CD8-positive, alpha-beta memory T cell (primary cell): ENCODE measurements at regions not wholly inside any gene's neighbourhood (a gene's known extent, or its start where the extent isn't known, plus 50 kb on each side); places are given as distances from the start of the nearest gene placed in this dataset.
A peak's percentile ranks its signal among the peaks of the same experiment; 100 is the strongest.

ENCODE experiments used
- CTCF ChIA-PET: fragments of 350-600 bp; sonication (Branson Sonifier 250); formaldehyde crosslinking; loops from one replicate; lab custom pipeline; 2021; ENCODE audit warnings: antibody characterized with exemption; lab: Charles Lee
- POLR2A ChIA-PET: fragments of 350-600 bp; sonication (Branson Sonifier 250); formaldehyde crosslinking; loops from one replicate; lab custom pipeline; 2021; ENCODE audit warnings: antibody characterized with exemption; lab: Charles Lee
- DNase-seq, 5 donors: peaks; one replicate each; pipeline versions ENCODE4 v3.0.0 to v3.0.0-alpha.2; 2020 to 2022; ENCODE audit warnings: mixed read lengths in 1 of 5
- H3K27ac ChIP-seq: one replicate; pipeline ENCODE4 v1.7.0; 2013; ENCODE audit warnings: low read depth, mild to moderate bottlenecking, low read length, moderate library complexity
- H3K27me3 ChIP-seq: 2 replicates; pipeline ENCODE4 v1.7.0; 2013; ENCODE audit warnings: low read length, mild to moderate bottlenecking; ENCODE audit not compliant: insufficient read depth, poor library complexity, severe bottlenecking
- H3K36me3 ChIP-seq: 2 replicates; pipeline ENCODE4 v1.7.0; 2013; ENCODE audit warnings: mild to moderate bottlenecking, low read length, moderate library complexity; ENCODE audit not compliant: insufficient read depth
- H3K4me1 ChIP-seq: 2 replicates; pipeline ENCODE4 v1.7.0; 2013; ENCODE audit warnings: mild to moderate bottlenecking, low read length, moderate library complexity; ENCODE audit not compliant: insufficient read depth
- H3K4me3 ChIP-seq: 2 replicates; pipeline ENCODE4 v1.7.0; 2013; ENCODE audit warnings: mild to moderate bottlenecking, low read length
- H3K9me3 ChIP-seq: 2 replicates; pipeline ENCODE4 v1.7.0; 2013; ENCODE audit warnings: mild to moderate bottlenecking, low read length
- H3K27ac Mint-ChIP-seq, 8 donors: one replicate each; pipeline ENCODE4 v1.8.0; 2020 to 2021; ENCODE audit warnings: mixed read lengths in 8 of 8, mild to moderate bottlenecking in 6 of 8, inconsistent platforms in 3 of 8, moderate library complexity in 3 of 8
- H3K27me3 Mint-ChIP-seq, 2 donors: one replicate each; pipeline ENCODE4 v1.8.0; 2020 to 2021; ENCODE audit warnings: mixed read lengths in 2 of 2, mild to moderate bottlenecking in 1 of 2, moderate library complexity in 1 of 2
- H3K36me3 Mint-ChIP-seq, 3 donors: one replicate each; pipeline ENCODE4 v1.8.0; 2020 to 2021; ENCODE audit warnings: mixed read lengths in 3 of 3, inconsistent platforms in 1 of 3, mild to moderate bottlenecking in 1 of 3
- H3K4me1 Mint-ChIP-seq, 3 donors: one replicate each; pipeline ENCODE4 v1.8.0; 2020 to 2021; ENCODE audit warnings: mixed read lengths in 3 of 3, inconsistent platforms in 1 of 3, mild to moderate bottlenecking in 1 of 3
- H3K4me3 Mint-ChIP-seq, 7 donors: one replicate each; pipeline ENCODE4 v1.8.0; 2020 to 2021; ENCODE audit warnings: mixed read lengths in 7 of 7, mild to moderate bottlenecking in 6 of 7, moderate library complexity in 4 of 7, inconsistent platforms in 2 of 7
- H3K9me3 Mint-ChIP-seq, 5 donors: one replicate each; pipeline ENCODE4 v1.8.0; 2020 to 2022; ENCODE audit warnings: mixed read lengths in 5 of 5, mild to moderate bottlenecking in 3 of 5, moderate library complexity in 2 of 5, inconsistent platforms in 1 of 5

DNA sequence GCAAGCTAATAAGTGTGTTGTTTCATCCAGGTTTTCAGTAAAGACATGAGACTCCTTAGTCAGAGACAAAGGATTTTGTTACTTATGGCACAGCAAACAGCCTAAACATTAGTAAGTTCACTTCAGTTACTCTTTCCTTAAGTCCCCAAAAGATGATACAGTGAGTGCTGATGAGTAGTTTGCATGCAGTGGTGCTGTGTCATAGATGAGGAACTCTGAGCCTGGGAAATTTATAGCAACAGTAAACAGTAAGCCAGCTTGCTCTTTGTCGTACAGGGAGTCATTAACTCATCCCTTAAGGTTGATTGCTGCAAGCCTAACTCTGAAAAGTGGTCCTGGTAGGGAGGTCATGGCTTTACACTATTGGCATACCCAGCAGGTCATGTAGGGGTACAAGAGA is 208.6 kb upstream of the OR4E1 start:
- Mint-ChIP-seq H3K36me3 (peaks cover 0 to 3% (median 0%) of the 10 kb centered on the region in 3 donors), H3K9me3 (peaks cover 0 to 8% (median 6%) of the 10 kb centered on the region in 5 donors), H3K4me3 (peak overlapping the region in 1 of 7 donors; percentile 41), H3K27me3 (peaks cover 0 to 3% of the 10 kb centered on the region in 2 donors), H3K27ac (peak overlapping the region in 2 of 8 donors; percentile 39 to 80), H3K4me1 (peaks cover 12 to 28% (median 15%) of the 10 kb centered on the region in 3 donors)
- ChIA-PET CTCF (no interaction called here), POLR2A (no interaction called here)
- H3K4me1 ChIP-seq, result no peaks in the 10 kb centered on the region
- no peaks in the 10 kb centered on the region for H3K27me3 ChIP-seq
- DNase-seq, result no peak
- no peak overlapping the region for H3K27ac ChIP-seq
- no peaks in the 10 kb centered on the region for H3K9me3 ChIP-seq
- no peaks in the 10 kb centered on the region for H3K36me3 ChIP-seq
- H3K4me3 ChIP-seq, result no peak overlapping the region

DNA sequence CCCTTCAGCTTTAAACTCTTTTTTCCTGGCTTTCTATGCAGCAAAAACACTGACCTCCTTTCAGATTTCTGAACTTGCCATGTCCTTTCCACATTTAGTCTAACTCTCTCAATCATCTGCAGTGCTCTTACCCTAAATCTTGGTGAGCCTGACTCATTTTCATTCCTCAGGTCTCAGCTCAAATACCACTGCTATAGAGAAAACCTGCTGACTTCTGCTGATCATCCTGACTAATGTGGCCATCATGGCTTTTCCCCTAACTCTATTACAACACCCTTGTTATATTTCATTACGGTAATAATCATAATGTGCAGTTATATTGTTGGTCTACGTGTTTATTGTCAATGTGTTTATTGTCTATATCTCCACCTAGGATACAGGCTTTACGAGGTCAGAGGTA is 207.3 kb upstream of the OR4E1 start:
- H3K36me3 Mint-ChIP-seq, result peaks cover 0 to 3% (median 0%) of the 10 kb centered on the region in 3 donors
- H3K27ac ChIP-seq, result no peak overlapping the region
- peaks cover 12 to 31% (median 14%) of the 10 kb centered on the region in 3 donors for H3K4me1 Mint-ChIP-seq
- no peaks in the 10 kb centered on the region for H3K4me1 ChIP-seq
- no peak overlapping the region for H3K4me3 ChIP-seq
- no peaks in the 10 kb centered on the region for H3K9me3 ChIP-seq
- DNase-seq, result no peak
- peak overlapping the region in 1 of 8 donors; percentile 66 for H3K27ac Mint-ChIP-seq
- no peaks in the 10 kb centered on the region for H3K36me3 ChIP-seq
- H3K4me3 Mint-ChIP-seq, result no peak overlapping the region
- ChIA-PET CTCF (interaction anchor here (1.3 kb wide), 1 partner anchor 33 kb away, joined by 5 read pairs; no protein-coding TSS in a partner anchor), POLR2A (no interaction called here)
- peaks cover 0 to 8% (median 6%) of the 10 kb centered on the region in 5 donors for H3K9me3 Mint-ChIP-seq
- H3K27me3 Mint-ChIP-seq, result peaks cover 0 to 3% of the 10 kb centered on the region in 2 donors
- H3K27me3 ChIP-seq, result no peaks in the 10 kb centered on the region

DNA sequence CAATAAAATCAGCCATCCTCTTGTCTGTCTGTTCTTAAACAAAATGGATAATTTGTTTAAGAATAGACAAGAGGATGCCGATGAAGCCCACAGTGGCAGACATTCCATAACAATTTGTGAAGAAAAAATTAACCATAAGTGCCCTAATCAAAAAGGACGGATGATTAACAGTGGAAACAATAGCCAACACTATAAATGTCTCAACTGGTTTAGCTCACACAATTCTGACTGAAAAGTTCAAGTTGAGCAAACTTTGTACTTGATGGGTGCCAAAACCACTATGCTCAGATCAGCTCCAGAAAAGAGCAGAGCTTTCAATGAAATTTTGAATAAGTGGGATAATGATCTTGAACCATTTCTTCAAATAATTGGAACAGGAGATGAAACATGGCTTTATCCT is 202.2 kb upstream of the OR4E1 start:
- Mint-ChIP-seq H3K36me3 (no peaks in the 10 kb centered on the region), H3K4me1 (peaks cover 37 to 59% (median 38%) of the 10 kb centered on the region in 3 donors), H3K27ac (peak overlapping the region in 7 of 8 donors; percentile 6 to 88 (median 80)), H3K4me3 (peak overlapping the region in 1 of 7 donors; percentile 67), H3K9me3 (no peaks in the 10 kb centered on the region), H3K27me3 (no peaks in the 10 kb centered on the region)
- Histone ChIP-seq H3K4me3 (no peak overlapping the region), H3K27ac (no peak overlapping the region), H3K36me3 (no peaks in the 10 kb centered on the region), H3K4me1 (peaks cover 28% of the 10 kb centered on the region), H3K27me3 (no peaks in the 10 kb centered on the region), H3K9me3 (no peaks in the 10 kb centered on the region)
- no peak for DNase-seq
- ChIA-PET CTCF (no interaction called here), POLR2A (no interaction called here)

- peaks cover 0 to 2% (median 0%) of the 10 kb centered on the region in 5 donors for H3K9me3 Mint-ChIP-seq
- CTCF ChIA-PET, result no interaction called here
- H3K27ac Mint-ChIP-seq, result peak overlapping the region; percentile 56 to 88 (median 80)
- POLR2A ChIA-PET, result no interaction called here
- Histone ChIP-seq H3K4me3 (peak overlapping the region; percentile 52), H3K36me3 (no peaks in the 10 kb centered on the region), H3K27ac (peak overlapping the region; percentile 36), H3K4me1 (peaks cover 28% of the 10 kb centered on the region), H3K27me3 (no peaks in the 10 kb centered on the region), H3K9me3 (no peaks in the 10 kb centered on the region)
- peak overlapping the region in 6 of 7 donors; percentile 48 to 74 (median 66) for H3K4me3 Mint-ChIP-seq
- no peaks in the 10 kb centered on the region for H3K36me3 Mint-ChIP-seq
- peak in 2 of 5 donors; percentile 33 to 41 for DNase-seq
- no peaks in the 10 kb centered on the region for H3K27me3 Mint-ChIP-seq
- peaks cover 37 to 58% (median 38%) of the 10 kb centered on the region in 3 donors for H3K4me1 Mint-ChIP-seq
These were observed 201.3 kb upstream of the OR4E1 start for GRCh38 chr14:21874946-21875345.

DNA sequence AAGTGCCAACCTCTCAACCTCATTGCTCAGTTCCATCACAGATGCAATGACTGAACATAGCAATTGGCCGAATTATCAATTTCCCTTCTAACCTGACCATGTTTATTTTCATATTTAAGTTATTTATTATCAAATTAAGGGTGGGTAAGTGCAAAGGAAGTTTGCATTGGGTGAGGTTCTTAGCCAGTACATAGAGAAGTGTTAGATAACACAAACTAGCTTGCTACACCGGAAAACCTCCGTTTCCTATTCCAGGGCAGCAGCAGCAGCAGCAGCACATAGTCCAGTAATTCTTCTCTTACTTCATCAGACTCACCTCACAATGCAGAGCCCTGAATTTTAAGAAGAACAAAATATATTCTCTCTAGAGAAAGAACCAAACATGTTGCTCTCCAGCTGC is 200.5 kb upstream of the OR4E1 start:
- Mint-ChIP-seq H3K4me3 (peak overlapping the region; percentile 43 to 76 (median 67)), H3K36me3 (no peaks in the 10 kb centered on the region), H3K27ac (peak overlapping the region; percentile 52 to 88 (median 83)), H3K9me3 (peaks cover 0 to 2% (median 0%) of the 10 kb centered on the region in 5 donors), H3K27me3 (no peaks in the 10 kb centered on the region), H3K4me1 (peaks cover 37 to 59% (median 40%) of the 10 kb centered on the region in 3 donors)
- peak overlapping the region; percentile 36 for H3K27ac ChIP-seq
- no peaks in the 10 kb centered on the region for H3K27me3 ChIP-seq
- H3K36me3 ChIP-seq, result no peaks in the 10 kb centered on the region
- ChIA-PET CTCF (interaction anchor here (0.7 to 1.1 kb wide), 2 partner anchors 15 to 22 kb away, joined by 4 read pairs; no protein-coding TSS in a partner anchor), POLR2A (no interaction called here)
- peak overlapping the region; percentile 52 for H3K4me3 ChIP-seq
- DNase-seq, result peak in 1 of 5 donors; percentile 15
- H3K9me3 ChIP-seq, result no peaks in the 10 kb centered on the region
- peaks cover 28% of the 10 kb centered on the region for H3K4me1 ChIP-seq

- Mint-ChIP-seq H3K36me3 (no peaks in the 10 kb centered on the region), H3K4me3 (peak overlapping the region; percentile 69 to 82 (median 78)), H3K4me1 (peaks cover 22 to 41% (median 26%) of the 10 kb centered on the region in 3 donors), H3K27me3 (peaks cover 0 to 1% of the 10 kb centered on the region in 2 donors), H3K27ac (peak overlapping the region in 6 of 8 donors; percentile 9 to 70 (median 37)), H3K9me3 (peaks cover 0 to 2% (median 0%) of the 10 kb centered on the region in 5 donors)
- no peaks in the 10 kb centered on the region for H3K27me3 ChIP-seq
- peak overlapping the region; percentile 2 for H3K4me3 ChIP-seq
- H3K4me1 ChIP-seq, result peaks cover 7% of the 10 kb centered on the region
- H3K36me3 ChIP-seq, result no peaks in the 10 kb centered on the region
- DNase-seq, result peak; percentile 43 to 77 (median 52)
- H3K9me3 ChIP-seq, result no peaks in the 10 kb centered on the region
- ChIA-PET POLR2A (no interaction called here), CTCF (interaction anchor here (0.7 to 2.2 kb wide), 7 partner anchors 9 to 701 kb away, joined by 3 to 8 read pairs (median 4); no protein-coding TSS in a partner anchor)
- H3K27ac ChIP-seq, result no peak overlapping the region
These were observed 194.9 kb upstream of the OR4E1 start for GRCh38 chr14:21868442-21869046.

DNA sequence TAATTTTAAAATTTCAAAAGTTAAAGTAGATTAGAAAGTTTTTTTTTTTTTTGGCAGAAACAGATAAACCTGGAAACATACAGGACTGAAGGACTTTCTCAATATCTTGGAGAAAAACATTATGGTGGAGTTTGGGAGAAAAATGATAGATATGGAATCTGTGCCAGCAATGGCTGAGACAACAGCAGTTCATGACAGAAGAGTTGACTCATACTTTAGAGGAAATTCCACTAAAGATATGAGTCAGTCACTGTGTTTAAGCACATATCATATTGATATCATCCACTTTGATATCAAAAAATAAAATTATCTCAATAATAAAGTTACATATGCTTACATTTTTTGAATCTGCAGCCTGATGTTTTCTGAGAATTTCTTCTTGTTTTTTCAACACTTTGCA is 193.9 kb upstream of the OR4E1 start:
- H3K27me3 ChIP-seq, result no peaks in the 10 kb centered on the region
- ChIA-PET CTCF (no interaction called here), POLR2A (no interaction called here)
- peaks cover 14 to 34% (median 16%) of the 10 kb centered on the region in 3 donors for H3K4me1 Mint-ChIP-seq
- H3K36me3 ChIP-seq, result no peaks in the 10 kb centered on the region
- no peak overlapping the region for H3K27ac ChIP-seq
- H3K4me1 ChIP-seq, result no peaks in the 10 kb centered on the region
- no peak overlapping the region for H3K4me3 Mint-ChIP-seq
- peaks cover 0 to 2% (median 0%) of the 10 kb centered on the region in 5 donors for H3K9me3 Mint-ChIP-seq
- H3K9me3 ChIP-seq, result no peaks in the 10 kb centered on the region
- H3K4me3 ChIP-seq, result no peak overlapping the region
- H3K27me3 Mint-ChIP-seq, result peaks cover 0 to 1% of the 10 kb centered on the region in 2 donors
- H3K27ac Mint-ChIP-seq, result no peak overlapping the region
- DNase-seq, result no peak
- H3K36me3 Mint-ChIP-seq, result no peaks in the 10 kb centered on the region

DNA sequence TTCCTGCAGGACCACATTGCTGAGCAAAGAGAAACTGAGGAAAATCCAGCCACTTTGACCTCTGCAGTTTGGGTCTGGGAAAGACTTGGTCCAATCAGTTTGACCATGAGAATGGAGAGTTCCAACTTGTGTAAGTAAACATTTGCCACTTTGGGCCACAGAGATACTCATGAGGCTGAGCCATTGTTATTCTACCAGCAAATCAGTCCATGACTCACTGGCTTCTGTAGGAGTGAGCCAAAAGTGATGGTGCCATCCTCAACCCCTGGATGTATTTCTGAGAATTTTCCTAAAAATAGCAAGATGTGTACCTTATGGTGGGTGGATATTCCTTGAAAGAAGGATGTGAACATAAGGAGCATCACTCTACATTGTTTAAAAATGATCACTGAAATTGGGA is 192.9 kb upstream of the OR4E1 start:
- Mint-ChIP-seq H3K4me3 (no peak overlapping the region), H3K9me3 (peaks cover 0 to 2% (median 0%) of the 10 kb centered on the region in 5 donors), H3K27me3 (peaks cover 0 to 1% of the 10 kb centered on the region in 2 donors), H3K4me1 (peaks cover 11 to 29% (median 15%) of the 10 kb centered on the region in 3 donors), H3K27ac (no peak overlapping the region), H3K36me3 (no peaks in the 10 kb centered on the region)
- H3K27me3 ChIP-seq, result no peaks in the 10 kb centered on the region
- ChIA-PET POLR2A (no interaction called here), CTCF (interaction anchor here (1.1 kb wide), 1 partner anchor 48 kb away, joined by 3 read pairs; no protein-coding TSS in a partner anchor)
- no peak overlapping the region for H3K27ac ChIP-seq
- H3K4me3 ChIP-seq, result no peak overlapping the region
- DNase-seq, result no peak
- H3K9me3 ChIP-seq, result no peaks in the 10 kb centered on the region
- H3K36me3 ChIP-seq, result no peaks in the 10 kb centered on the region
- H3K4me1 ChIP-seq, result no peaks in the 10 kb centered on the region
